ENCODE measurements at regions not wholly inside any gene's neighbourhood (a gene's known extent, or its start where the extent isn't known, plus 50 kb on each side); places are given as distances from the start of the nearest gene placed in this dataset.

- TF ChIP-seq CHD7 (IDR thresholded peaks at IDR 0.05; ENCODE audit: insufficient replicate concordance, low read length) (no peak), MAFK (IDR thresholded peaks at IDR 0.05; ENCODE audit: low read depth, low read length) (no peak), RBBP5 (IDR thresholded peaks at IDR 0.05; ENCODE audit: borderline replicate concordance, low read depth, low read length) (no peak), CTBP2 (IDR thresholded peaks at IDR 0.05; ENCODE audit: borderline replicate concordance, insufficient read depth, insufficient read length, low read length) (no peak), POLR2A (IDR thresholded peaks at IDR 0.05; ENCODE audit: control extremely low read depth in 1 of 2, low read depth in 2 of 2, low read length in 2 of 2) (no peak)
- TF ChIP-seq, protein P1, sequence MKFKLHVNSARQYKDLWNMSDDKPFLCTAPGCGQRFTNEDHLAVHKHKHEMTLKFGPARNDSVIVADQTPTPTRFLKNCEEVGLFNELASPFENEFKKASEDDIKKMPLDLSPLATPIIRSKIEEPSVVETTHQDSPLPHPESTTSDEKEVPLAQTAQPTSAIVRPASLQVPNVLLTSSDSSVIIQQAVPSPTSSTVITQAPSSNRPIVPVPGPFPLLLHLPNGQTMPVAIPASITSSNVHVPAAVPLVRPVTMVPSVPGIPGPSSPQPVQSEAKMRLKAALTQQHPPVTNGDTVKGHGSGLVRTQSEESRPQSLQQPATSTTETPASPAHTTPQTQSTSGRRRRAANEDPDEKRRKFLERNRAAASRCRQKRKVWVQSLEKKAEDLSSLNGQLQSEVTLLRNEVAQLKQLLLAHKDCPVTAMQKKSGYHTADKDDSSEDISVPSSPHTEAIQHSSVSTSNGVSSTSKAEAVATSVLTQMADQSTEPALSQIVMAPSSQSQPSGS (IDR thresholded peaks at IDR 0.05; ENCODE audit: low read length), result no peak
These were observed 321.8 kb downstream of the HACE1 start (continued) for GRCh38 chr6:104537872-104538271.

All from H1 (cell line).